DOHH2 (cell line): ENCODE measurements at regions not wholly inside any gene's neighbourhood (a gene's known extent, or its start where the extent isn't known, plus 50 kb on each side); places are given as distances from the start of the nearest gene placed in this dataset.

Source experiments
- EZH2phosphoT487 ChIP-seq: fragments of 200-600 bp; sonication (generic); IDR thresholded peaks from 2 replicates; pipeline ENCODE4 v1.6.1; 2017; ENCODE audit warnings: borderline replicate concordance, mild to moderate bottlenecking, antibody characterized with exemption, low read length, moderate library complexity, mixed read lengths
- TF ChIP-seq, protein P1 (sequence below): fragments of 200-600 bp; sonication (generic); IDR thresholded peaks from one replicate; pipeline ENCODE4 v1.5.1; 2014; ENCODE audit warnings: antibody characterized with exemption, mild to moderate bottlenecking, low read depth, low read length; ENCODE audit not compliant: poor library complexity, severe bottlenecking

DNA sequence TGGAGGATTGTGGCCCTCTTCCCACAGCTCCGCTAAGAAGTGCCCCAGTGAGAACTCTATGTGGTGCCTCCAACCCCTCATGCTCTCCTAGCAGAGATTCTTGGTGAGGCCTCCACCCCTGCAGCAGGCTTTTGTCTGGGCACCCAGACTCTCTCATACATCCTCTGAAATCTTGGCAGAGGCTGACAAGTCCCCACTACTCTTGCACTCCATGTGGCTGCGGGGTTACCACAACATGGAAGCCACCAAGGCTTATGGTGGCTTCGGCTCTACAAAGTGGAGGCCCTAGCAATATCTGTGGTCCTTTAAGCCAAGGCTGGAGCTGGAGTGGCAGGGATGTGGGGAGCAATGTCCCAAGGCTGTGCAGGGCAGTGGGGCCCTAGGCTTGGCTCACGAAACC, 255.2 kb downstream of the COX7B2 start:
- TF ChIP-seq, protein P1, sequence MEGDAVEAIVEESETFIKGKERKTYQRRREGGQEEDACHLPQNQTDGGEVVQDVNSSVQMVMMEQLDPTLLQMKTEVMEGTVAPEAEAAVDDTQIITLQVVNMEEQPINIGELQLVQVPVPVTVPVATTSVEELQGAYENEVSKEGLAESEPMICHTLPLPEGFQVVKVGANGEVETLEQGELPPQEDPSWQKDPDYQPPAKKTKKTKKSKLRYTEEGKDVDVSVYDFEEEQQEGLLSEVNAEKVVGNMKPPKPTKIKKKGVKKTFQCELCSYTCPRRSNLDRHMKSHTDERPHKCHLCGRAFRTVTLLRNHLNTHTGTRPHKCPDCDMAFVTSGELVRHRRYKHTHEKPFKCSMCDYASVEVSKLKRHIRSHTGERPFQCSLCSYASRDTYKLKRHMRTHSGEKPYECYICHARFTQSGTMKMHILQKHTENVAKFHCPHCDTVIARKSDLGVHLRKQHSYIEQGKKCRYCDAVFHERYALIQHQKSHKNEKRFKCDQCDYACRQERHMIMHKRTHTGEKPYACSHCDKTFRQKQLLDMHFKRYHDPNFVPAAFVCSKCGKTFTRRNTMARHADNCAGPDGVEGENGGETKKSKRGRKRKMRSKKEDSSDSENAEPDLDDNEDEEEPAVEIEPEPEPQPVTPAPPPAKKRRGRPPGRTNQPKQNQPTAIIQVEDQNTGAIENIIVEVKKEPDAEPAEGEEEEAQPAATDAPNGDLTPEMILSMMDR, result no peak
- TF ChIP-seq EZH2phosphoT487, result no peak
